Stimulated activated CD8-positive, alpha-beta memory T cell treated with anti-CD3 and anti-CD28 coated beads, Interleukin-2, amount 100 ng/mL, for 1 hour (primary cell): ENCODE measurements at regions not wholly inside any gene's neighbourhood (a gene's known extent, or its start where the extent isn't known, plus 50 kb on each side); places are given as distances from the start of the nearest gene placed in this dataset.

Source experiments
- DNase-seq, 2 donors: peaks; one replicate each; pipeline ENCODE4 v3.0.0-alpha.2; 2020; ENCODE audit warnings: low read depth in 2 of 2

DNA sequence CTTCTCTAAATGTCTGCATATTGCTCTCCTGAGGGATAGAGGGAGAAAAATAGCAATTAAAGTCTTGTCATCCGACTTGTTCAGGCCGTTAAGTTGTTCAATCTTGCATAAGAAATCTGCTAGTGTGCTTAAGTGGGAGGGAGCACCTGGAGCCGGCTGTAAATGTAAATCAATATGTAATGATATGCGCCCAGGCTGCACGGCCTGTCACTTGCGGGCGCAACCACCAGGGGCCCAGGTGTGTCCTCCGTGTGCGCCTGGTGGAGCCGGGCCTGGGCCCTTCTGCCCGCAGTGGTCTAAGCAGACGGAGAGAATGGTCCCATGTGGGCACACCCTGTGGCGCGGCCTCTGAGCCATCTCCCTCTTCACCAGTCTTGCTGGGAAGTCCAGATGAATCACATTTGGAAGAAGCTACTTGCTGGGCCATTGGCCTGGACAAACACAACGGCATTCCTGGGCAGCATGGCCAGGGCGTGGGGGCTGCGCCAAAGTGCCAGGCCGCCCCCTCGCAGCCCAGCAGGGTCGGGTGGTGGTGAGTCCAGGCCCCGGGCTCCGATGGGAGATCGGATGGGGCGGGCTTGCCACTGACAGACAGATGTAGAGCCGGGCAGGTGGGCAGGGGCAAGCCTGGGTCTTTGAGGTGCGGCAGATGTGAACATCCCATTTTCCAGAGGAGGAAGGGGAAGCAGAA lies 193.3 kb upstream of the C14orf180 start:
- no peak for DNase-seq

DNA sequence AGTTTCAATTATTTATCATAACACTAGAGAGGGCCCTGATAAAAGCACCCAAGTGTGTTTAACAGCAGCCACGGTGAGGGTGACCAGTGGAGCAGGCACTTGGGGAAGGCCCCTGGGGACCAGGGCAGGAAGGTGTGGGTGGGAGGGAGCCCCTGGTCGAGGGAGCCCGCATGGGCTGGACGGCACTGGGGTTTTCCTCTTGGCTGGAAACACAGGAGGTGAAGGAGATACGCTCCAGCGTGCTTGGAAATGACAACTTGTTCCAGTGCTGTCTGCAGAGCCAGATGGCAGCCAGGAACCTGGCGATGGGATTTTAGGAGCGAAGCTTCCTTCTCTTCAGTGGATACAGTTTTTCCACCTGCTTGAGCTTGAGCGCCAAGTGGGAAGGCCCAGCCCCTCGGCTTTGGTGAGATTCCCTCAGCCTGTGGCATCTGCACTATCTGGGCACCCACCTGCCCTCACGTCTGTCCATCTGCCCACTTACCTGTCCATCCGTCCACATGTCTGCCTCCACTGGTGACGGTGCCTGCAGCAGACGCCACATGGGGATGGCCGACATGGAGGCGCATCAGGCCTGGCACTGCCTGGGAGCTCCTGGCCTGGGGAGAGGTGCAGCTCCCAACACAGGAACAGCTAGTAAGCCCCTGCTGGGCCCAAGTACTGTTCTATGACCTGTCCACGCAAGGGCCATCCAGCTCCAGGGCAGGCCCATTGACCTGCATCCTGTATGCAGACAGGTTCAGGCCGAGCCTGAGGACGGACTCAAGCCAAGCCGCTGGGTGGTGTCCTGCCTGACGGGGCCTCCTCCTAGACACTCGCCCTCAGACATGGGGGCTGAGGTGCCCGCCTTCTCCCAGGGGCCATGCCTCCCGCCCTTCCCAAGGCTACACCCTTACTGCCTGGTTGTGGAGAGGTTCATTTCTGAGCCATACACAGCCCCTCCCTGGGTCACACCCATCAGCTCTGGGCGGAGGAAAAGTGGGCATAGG lies 192.2 kb upstream of the C14orf180 start:
- no peak for DNase-seq

DNA sequence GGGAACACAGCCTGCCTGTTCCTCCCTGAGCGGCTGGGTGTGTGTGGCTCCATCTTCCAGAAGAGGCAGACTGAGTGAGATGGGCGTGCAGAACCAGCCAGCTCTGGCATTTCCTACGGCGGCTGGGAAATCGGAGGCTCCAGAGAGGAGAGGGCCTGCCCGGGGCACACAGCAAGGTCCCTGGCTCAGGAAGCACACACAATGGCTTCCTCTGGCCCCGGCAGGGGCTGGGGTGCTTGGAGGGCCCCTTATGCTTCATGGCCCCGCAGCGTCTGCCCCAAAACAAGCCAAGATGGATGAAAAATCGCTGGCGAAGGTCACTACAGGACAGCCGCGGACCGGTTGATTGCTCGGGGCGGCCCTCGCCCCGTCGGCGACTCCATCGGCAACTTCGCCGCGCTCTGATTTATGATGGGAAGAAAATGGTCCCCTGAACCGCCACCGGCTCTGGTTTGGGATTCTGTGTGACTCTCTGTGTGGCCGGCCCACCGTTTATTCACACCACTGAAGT lies 191.5 kb upstream of the C14orf180 start:
- no peak for DNase-seq

DNA sequence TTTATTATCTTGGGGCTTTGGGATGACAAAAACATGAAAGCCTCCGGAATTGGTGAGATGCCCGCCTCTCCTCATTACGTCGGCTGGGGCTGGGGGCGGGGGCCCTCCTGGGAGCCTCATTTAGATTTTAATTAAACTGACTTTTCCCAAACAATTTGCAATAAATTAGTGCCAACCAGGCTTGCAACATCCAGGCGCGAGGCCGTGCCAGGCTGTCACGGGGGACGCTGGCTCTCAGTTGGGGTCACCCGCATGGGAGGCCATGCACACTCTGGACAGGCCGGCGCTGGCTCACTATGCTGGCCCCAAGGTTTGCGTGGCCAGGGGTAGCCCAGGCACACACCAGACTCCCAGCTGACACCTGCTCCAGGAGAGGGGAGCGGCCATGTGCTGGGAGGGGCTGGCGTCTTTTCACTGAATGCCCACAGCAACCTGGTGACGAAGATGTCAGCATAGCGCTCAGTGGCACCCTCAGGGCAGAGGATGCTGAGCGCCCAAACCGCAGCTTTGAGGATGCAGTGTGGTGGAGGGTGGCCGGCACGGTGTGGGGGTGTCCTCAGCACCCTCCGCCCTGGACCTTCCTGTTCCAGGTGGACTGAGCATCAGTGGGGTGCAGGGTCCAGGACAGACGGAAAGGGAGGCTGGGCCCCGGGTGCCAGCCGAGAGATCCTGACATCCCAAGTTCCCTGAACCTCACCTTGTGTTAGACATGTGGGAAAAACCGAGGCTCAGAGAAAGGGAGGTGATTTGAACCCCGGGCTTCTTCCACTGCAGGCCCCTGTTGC lies 190.8 kb upstream of the C14orf180 start:
- DNase-seq = no peak

DNA sequence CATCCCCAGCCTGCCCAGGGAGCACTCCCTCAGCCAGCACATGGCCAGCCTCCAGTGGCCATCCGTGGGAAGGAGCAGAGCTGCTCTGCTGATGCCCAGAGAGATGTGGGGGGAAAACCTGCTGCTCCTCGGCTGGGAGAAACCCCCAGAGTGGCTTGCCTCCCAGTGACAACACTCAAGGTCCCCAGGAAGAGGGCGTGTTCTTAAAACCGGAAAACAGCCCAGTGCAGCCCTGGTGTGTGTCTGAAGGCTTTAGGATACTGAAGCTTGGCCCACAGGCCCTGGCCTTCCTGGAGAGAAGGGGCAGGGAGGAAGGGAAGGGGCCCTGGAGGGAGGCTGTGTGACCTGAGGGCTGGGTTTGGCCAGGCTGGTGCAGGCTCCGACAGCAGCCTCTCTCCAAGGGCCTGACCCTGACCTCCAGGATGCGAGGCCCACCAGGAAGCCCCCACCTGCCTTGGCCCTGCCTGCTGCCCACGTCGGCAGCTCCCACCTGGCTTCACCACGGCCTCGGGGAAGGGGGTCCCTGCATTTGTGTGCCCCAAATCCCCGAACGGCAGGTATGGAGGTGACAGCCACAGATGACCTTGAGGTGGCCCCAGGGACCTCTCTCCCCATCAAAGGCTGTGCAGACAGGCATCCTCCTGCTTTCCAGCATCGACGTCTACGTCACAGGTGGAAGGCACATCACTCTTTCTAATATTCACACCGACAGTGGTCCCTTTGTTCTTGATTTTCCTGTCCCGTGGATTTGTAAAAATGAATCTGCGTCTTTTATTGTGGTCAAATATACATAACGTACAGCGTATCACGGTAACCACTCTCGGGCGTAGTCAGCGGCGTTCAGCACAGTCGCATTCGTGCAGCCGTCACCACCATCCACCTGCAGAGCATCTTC lies 190.0 kb upstream of the C14orf180 start:
- DNase-seq = no peak

DNA sequence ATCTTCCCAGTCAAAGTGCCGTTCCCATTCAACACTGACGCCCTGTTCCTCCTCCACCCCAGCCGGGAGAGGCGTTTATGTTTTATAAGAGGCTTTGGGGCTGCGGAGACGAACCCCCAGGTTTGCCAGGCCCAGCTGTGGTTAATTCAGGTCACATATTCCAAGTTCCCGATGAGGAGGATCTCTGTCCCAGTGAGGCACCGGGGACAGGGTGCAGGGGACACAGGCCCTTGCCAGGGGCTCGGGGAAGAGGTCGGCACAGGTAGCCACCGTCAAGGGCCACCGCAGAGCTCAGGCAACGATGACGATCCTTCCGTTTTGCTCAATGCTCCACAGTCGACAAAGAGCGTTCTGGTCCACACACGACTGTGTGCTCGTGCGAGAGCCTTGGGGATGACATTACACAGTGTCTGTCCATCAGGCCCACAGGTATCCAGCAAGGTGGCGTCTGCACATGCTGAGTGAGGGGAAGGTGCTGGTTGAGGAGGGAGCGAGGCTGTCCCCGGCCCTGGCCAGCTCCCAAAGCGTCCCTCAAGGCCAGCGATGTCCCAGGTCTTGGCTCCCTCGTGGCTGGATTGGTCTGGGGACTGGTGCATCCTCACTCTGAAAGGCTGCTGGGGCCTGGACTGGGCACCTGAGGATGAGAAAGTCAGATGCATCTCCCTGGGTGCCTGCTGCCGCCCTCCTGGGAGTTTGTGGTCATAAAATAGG lies 189.2 kb upstream of the C14orf180 start:
- DNase-seq = no peak

DNA sequence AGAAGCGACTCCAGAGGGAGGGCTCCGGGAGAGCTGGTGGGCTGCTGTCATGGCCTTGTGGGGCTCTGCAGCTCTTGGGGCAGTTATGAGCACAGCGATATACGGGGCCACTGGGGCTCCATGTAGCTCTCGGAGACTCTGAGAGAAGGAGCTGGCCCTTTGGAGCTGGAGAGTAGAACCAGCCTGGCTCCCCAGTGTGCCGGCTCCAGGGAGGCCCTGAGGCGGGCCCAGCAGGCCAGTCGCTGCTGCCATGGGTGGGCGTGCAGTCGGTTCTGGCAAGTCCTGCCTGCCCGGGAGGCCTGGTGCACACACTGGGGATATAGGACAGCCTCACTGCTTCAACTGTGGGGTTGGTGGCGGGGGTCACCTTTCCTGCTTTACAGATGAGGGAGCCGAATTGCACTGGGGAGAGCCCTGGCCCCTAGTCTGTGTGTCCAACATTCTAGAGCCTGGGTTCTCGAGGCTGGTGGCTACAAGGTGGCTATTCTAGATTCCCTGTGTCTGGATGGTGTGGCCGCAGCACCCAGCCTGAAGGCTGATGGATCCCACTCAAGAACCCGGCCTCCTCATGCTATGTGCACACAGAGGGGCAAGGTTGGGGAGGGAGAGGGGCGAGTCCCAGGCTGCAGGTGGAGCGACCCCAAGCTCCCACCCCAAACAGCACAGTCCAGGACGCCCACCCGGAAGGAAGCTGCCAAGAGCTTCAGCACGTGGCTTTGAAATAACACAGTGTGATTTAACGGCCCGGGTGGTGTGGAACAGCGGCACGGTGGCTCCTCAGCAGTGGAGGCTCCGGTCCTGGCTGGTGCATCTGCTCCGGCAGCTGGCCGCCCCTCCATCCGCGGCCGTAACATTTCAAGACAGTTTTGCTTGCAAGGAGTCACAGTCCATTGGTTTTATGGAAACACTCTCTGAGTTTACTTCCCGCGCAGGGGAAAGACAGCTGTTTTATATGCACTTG lies 188.3 kb upstream of the C14orf180 start:
- DNase-seq = no peak

DNA sequence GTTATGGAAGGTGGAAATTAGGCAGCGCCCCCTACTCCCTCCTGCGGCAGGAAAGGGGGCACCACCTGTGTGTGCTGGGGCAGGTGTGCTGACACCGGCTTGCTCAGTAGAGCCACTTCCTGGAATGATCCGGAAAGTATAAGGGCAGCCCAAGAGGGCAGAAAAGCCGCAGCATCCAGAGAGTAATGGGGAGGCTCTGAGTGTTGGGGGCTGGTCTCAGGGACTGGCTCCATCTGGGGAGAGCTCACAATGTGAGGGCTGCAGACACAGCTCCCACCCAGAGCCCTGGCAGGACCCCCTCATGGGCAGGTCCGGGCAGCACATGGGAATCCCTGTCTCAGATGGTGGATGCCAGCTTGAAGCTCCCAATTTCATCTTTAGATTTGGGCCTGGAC lies 187.6 kb upstream of the C14orf180 start:
- no peak for DNase-seq

DNA sequence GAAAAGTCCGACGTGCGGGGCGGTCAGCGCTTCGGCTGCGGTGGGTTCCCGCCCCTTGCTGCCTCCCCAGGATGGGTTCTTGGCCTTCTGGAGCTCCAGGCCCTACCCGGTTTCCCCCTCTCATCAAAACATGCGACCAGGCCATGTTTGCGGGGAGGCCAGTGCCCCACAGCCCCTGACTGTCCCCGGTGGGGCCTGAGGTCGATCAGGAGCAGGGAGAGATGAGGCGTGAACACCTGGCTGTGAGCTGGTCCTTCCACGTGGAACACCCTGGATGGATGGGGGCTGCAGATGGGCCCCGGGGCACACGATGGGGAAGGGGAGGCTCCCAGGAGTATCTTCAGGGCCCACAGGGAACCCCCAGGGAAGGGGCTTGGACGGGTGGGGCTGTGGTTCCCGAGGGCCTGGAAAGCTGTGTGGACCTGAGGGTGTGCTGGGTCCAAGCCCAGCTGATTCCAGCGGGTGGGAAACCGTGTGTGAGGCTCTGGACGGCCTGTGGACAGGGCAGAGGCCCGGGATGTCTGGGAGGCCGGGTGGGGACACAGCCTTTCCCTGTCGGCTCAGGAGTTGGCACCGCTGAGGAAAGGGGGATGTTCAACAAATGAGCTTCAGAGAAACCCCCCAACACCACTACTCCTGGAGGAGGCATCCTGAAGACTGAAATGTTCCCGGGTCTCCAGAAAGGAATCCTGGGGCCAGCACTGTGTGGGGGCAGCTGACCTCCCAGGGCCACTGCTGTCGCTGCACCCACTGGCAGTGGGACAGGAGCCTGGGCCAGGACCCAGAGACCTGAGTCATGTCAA lies 187.0 kb upstream of the C14orf180 start:
- DNase-seq = no peak

DNA sequence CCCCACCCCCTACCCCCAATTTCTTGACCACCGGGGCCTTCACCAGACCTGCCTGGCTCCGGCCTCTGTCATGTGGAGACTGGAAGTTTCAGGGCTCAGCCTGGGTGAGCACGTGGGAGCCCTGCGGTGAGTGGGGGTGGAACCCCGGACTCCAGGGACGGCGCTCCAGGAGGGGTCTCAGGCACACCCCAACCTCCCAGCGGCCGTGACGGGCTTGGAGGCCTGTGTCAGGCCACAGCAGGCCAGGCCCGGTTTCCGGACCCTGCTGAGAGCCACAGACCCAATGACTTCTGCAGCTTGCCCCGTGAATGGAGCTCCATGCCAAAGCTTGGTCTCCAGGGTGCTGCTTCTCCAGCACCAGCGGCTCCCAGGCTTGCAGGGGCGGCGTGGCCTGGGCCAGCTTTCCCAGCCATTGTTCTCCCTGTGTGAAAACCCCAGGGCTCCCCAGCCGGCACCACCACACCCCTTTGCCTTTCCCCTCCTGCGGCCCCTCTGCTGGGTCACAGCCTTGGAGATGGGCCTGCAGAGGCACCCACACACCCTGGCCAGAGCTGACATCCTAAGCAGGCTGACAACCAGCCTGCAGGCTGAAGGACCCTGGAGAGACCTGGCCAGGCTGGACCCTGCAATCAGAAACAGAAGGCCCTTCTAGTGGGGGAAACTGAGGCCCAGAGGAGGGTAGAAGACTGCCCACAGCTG lies 186.2 kb upstream of the C14orf180 start:
- DNase-seq = no peak

DNA sequence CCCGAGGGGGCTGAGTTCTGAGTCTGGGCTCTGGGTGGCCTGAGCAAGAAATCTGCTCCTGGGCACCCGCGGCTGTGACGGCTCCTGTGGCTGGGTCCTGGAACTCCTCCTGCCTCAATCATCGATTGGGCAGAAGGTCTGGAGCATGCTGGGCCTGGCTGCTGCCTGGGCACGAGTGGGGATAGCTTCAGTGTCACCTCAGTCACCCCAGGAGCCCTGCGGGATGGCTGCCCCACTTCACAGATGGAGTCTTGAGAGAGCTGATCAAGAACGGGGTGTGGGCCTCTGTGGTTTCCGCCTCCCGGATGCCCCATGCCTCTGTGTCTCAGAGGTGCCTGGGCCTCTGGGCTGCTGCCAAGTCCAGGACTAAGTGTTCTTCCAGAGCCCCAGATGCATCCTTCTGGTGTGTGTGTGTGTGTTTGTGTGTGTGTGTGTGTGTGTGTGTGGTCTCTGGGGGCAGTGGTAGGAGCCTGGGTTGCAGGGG lies 185.6 kb upstream of the C14orf180 start:
- DNase-seq = peak; percentile 28 to 53

DNA sequence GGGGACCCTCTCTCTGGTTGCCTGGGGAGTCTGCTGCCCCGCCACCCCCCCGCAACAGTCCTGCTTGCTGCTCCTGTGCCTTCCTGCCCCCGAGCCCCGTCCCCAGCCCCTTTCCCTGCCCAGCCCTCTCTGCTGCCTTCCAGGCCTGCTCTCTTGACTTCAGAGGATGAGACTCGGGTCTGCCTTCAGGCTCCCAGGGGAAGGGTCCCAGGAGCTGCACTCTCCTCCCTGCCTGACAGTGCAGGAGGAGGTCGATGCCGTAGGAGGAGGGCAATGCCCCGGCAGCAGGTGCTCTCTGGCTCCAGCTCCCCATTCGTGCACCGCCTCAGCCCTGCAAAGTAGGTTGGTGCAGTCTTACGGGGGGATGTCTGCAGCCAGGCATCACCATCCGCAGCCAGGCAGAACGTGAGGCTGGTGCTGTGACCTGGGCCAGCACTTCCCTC lies 185.1 kb upstream of the C14orf180 start:
- no peak for DNase-seq

DNA sequence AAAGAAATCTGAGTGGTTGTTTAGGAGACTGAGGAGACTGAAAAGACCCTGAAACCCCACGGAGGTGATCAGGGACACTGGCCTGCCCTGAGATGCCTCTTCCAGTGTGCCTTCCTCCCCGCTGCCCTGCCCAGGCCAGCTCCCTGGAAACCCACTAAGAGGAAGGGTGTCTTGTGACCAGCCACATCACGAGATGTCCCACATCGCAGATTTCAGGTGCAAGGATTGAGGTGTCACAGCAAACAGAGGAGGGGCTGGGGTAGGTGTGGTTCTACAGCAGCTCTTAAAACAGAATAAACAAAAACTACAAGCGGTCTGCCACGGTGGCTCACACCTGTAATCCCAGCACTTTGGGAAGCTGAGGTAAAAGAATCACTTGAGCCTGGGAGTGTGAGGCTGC lies 184.3 kb upstream of the C14orf180 start:
- DNase-seq = no peak

DNA sequence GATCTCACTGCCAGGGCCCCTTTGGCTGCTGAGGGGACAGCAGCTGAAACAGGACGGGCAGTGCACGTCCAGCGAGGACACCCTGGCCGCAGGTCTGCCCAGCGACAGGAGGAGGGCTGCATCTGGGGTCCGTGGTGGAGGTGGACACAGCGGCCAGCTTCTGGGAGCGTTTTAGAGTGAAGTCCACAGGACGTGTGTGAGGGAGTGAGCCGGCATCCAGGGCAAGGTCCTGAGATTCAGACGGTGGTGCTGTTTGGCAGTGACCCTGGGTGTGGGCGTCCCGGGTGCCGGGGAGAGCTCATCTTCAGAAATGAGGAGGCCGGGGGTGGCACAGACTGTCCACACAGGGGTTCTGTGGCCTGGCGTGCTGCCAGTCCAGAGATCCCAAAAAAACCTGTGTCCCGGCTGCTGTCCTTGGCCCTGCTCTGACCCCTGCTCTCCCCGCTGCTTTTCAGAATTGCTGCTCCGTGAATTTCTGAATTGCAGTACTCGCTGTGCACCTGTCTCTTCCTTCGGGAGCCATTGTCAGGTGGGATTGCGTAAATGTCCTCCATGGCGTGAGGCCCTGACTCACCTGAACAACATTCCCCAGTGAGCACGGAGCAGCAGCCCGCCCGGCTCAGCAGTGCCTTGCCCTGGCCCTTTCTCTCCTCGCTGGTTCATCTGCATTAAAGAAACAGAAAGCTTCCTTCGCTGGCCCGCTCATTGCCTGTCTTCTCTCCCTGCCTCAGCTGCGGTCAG lies 183.5 kb upstream of the C14orf180 start:
- no peak for DNase-seq

DNA sequence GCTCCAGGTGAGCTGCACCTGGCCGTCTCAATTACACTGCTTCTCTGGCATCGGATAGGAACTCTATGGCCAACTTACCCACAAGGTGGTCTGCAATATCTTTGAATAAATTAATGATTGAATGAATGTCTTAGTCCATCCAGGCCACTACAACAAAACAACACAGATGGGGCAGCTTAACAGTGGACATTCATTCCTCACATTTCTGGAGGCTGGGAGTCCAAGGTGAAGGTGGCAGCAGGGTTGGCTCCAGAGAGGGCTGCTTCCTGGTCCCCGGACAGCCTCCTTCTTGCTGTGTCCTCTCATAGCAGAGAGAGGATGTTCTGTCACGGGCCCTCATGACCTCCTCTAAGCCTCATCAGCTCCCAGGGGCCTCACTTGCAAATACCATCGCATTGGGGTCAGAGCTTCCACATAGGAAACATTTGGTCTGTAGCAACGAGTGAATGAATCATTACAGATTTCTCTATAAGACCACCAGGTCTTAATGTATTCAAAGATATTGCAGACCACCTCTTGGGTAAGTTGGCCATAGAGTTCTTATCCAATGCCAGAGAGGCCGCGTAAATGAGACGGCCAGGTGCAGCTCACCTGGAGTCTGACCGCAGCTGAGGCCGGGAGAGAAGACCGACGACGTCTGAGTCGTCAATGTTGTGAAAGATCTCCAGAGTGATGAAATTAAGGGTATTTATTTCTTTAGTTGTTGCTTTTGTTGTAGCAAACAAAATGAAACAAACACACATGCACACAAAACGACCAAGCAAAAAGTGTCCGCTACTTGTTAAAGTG lies 182.7 kb upstream of the C14orf180 start:
- DNase-seq = no peak

DNA sequence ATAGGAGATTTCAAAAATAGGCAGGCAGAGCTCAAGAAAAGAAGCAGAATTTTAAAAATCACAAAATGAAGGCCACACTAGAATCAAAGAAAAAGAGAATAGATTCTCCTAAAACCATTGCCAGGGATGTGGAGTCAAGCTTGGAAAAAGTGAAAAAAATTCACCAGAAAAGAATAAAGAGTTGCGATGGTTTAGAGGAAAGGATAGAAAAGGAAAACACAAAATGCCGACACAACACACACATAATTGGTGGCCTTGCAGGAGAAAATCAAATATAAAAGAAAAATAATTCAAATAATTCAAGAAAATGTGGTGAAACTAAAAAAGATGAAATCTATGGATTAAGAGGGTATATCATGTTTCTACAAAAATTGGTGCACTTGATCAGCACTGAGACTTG lies 181.6 kb upstream of the C14orf180 start:
- no peak for DNase-seq
